Testis (tissue), 2 donors: ENCODE measurements at regions not wholly inside any gene's neighbourhood (a gene's known extent, or its start where the extent isn't known, plus 50 kb on each side); places are given as distances from the start of the nearest gene placed in this dataset.

ENCODE experiments used
- CTCF ChIP-seq, 3 experiments: fragments of 450-650 bp in 2 of 3; fragments of 200-600 bp in 1 of 3; sonication (generic) in 1 of 3; IDR thresholded peaks; one replicate each; pipeline ENCODE4 v1.5.1; 2016 to 2019; ENCODE audit warnings: antibody characterized with exemption in 3 of 3, mild to moderate bottlenecking in 2 of 3, moderate library complexity in 1 of 3
- POLR2A ChIP-seq: fragments of 450-650 bp; IDR thresholded peaks from one replicate; pipeline ENCODE4 v1.6.1; 2017; ENCODE audit warnings: antibody characterized with exemption, mild to moderate bottlenecking, moderate library complexity

GRCh38 chr19:30145467-30145866, 203.4 kb downstream of the URI1 start:
- no peak for TF ChIP-seq CTCF (IDR thresholded peaks at IDR 0.05)
- no peak for TF ChIP-seq POLR2A
